ENCODE measurements at regions not wholly inside any gene's neighbourhood (a gene's known extent, or its start where the extent isn't known, plus 50 kb on each side); places are given as distances from the start of the nearest gene placed in this dataset.

DNA sequence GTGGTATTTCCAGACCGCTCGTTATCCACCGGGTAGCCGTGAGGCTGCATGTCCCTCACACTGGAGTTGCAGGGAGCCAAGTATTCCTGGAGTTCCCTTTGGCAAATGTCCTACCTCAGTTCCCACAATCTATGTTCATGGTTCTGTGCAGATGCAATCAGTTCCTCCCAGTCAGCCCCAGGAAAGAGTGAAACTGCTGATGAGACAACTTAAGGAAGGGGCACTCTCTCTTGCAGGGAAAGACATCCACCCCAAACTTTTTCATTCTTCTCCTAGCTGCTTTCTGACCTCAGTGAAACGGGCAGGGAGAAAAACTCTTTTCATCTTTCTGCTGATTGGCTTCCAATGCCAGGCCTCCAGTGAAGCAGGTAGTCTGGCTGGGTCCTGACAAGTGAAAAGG is 205.1 kb upstream of the TMEM45B start:
- no peak overlapping the region for H2AFZ ChIP-seq (ENCODE audit: control insufficient read depth, low read depth, low read length)
- DNase-seq (ENCODE audit: low read depth, low spot score) (no peak), FAIRE-seq (no peak), ATAC-seq (no peak)
- RAD21 ChIA-PET (ENCODE audit: unreplicated experiment): no interaction called here
- no peaks in the 10 kb centered on the region for H3K79me2 ChIP-seq (ENCODE audit: control insufficient read depth, insufficient read depth, low read length)
- no TSS peak for BruUV-seq (replicated peaks)
- TF ChIP-seq IKZF2 (IDR thresholded peaks at IDR 0.05) (no peak), ZNF24 (IDR thresholded peaks at IDR 0.05) (no peak), EED (IDR thresholded peaks at IDR 0.05; ENCODE audit: low read depth) (no peak), FOXK2 (IDR thresholded peaks at IDR 0.05) (no peak), PAX5 (IDR thresholded peaks at IDR 0.05; ENCODE audit: borderline replicate concordance, low read depth, low read length) (no peak), FOXM1 (IDR thresholded peaks at IDR 0.05; ENCODE audit: low read depth, low read length) (no peak), RAD51 (IDR thresholded peaks at IDR 0.05) (no peak), YBX1 (IDR thresholded peaks at IDR 0.05) (no peak), CHD4 (IDR thresholded peaks at IDR 0.05) (no peak)
- TF ChIP-seq, protein P1, sequence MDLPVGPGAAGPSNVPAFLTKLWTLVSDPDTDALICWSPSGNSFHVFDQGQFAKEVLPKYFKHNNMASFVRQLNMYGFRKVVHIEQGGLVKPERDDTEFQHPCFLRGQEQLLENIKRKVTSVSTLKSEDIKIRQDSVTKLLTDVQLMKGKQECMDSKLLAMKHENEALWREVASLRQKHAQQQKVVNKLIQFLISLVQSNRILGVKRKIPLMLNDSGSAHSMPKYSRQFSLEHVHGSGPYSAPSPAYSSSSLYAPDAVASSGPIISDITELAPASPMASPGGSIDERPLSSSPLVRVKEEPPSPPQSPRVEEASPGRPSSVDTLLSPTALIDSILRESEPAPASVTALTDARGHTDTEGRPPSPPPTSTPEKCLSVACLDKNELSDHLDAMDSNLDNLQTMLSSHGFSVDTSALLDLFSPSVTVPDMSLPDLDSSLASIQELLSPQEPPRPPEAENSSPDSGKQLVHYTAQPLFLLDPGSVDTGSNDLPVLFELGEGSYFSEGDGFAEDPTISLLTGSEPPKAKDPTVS (IDR thresholded peaks at IDR 0.05; ENCODE audit: low read depth, low read length): no peak
- TF ChIP-seq, protein P2, sequence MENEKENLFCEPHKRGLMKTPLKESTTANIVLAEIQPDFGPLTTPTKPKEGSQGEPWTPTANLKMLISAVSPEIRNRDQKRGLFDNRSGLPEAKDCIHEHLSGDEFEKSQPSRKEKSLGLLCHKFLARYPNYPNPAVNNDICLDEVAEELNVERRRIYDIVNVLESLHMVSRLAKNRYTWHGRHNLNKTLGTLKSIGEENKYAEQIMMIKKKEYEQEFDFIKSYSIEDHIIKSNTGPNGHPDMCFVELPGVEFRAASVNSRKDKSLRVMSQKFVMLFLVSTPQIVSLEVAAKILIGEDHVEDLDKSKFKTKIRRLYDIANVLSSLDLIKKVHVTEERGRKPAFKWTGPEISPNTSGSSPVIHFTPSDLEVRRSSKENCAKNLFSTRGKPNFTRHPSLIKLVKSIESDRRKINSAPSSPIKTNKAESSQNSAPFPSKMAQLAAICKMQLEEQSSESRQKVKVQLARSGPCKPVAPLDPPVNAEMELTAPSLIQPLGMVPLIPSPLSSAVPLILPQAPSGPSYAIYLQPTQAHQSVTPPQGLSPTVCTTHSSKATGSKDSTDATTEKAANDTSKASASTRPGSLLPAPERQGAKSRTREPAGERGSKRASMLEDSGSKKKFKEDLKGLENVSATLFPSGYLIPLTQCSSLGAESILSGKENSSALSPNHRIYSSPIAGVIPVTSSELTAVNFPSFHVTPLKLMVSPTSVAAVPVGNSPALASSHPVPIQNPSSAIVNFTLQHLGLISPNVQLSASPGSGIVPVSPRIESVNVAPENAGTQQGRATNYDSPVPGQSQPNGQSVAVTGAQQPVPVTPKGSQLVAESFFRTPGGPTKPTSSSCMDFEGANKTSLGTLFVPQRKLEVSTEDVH (IDR thresholded peaks at IDR 0.05; ENCODE audit: low read depth, partially characterized antibody): no peak
- TF ChIP-seq, protein P3, sequence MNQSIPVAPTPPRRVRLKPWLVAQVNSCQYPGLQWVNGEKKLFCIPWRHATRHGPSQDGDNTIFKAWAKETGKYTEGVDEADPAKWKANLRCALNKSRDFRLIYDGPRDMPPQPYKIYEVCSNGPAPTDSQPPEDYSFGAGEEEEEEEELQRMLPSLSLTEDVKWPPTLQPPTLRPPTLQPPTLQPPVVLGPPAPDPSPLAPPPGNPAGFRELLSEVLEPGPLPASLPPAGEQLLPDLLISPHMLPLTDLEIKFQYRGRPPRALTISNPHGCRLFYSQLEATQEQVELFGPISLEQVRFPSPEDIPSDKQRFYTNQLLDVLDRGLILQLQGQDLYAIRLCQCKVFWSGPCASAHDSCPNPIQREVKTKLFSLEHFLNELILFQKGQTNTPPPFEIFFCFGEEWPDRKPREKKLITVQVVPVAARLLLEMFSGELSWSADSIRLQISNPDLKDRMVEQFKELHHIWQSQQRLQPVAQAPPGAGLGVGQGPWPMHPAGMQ (IDR thresholded peaks at IDR 0.05; ENCODE audit: borderline replicate concordance): no peak
- TF ChIP-seq, protein P4, sequence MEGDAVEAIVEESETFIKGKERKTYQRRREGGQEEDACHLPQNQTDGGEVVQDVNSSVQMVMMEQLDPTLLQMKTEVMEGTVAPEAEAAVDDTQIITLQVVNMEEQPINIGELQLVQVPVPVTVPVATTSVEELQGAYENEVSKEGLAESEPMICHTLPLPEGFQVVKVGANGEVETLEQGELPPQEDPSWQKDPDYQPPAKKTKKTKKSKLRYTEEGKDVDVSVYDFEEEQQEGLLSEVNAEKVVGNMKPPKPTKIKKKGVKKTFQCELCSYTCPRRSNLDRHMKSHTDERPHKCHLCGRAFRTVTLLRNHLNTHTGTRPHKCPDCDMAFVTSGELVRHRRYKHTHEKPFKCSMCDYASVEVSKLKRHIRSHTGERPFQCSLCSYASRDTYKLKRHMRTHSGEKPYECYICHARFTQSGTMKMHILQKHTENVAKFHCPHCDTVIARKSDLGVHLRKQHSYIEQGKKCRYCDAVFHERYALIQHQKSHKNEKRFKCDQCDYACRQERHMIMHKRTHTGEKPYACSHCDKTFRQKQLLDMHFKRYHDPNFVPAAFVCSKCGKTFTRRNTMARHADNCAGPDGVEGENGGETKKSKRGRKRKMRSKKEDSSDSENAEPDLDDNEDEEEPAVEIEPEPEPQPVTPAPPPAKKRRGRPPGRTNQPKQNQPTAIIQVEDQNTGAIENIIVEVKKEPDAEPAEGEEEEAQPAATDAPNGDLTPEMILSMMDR (IDR thresholded peaks at IDR 0.05 in 2 of 3, conservative IDR thresholded peaks at IDR 0.05 in 1 of 3; ENCODE audit: control insufficient read depth in 2 of 3, extremely low read depth in 1 of 3, insufficient read depth in 1 of 3, low read depth in 3 of 3, low read length in 3 of 3): no peak
- TF ChIP-seq, protein P5, sequence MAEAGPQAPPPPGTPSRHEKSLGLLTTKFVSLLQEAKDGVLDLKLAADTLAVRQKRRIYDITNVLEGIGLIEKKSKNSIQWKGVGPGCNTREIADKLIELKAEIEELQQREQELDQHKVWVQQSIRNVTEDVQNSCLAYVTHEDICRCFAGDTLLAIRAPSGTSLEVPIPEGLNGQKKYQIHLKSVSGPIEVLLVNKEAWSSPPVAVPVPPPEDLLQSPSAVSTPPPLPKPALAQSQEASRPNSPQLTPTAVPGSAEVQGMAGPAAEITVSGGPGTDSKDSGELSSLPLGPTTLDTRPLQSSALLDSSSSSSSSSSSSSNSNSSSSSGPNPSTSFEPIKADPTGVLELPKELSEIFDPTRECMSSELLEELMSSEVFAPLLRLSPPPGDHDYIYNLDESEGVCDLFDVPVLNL (IDR thresholded peaks at IDR 0.05; ENCODE audit: low read depth, low read length): no peak
- no peaks in the 10 kb centered on the region for H3K4me1 ChIP-seq (ENCODE audit: control insufficient read depth, insufficient read depth, low read length)
- no peak overlapping the region for H3K4me2 ChIP-seq (ENCODE audit: control insufficient read depth, insufficient read depth)
- H3K4me3 ChIP-seq: no peak overlapping the region
- H3K27me3 ChIP-seq (replicated peaks in 1 of 2; ENCODE audit: control insufficient read depth in 2 of 2, insufficient read depth in 2 of 2, low read length in 1 of 2): no peaks in the 10 kb centered on the region; a peak in 1 of 4 replicates
- CTCF ChIA-PET: no interaction called here
- no peaks in the 10 kb centered on the region for H4K20me1 ChIP-seq (ENCODE audit: control insufficient read depth, insufficient read depth)
- in situ Hi-C loops (cut with MboI) (no loop called here), intact Hi-C loops (cut with micrococcal nuclease; ENCODE audit: unreplicated experiment) (no loop called here)
- no peak overlapping the region for H3K9ac ChIP-seq (ENCODE audit: control insufficient read depth, insufficient read depth, low read length)
- H3K36me3 ChIP-seq (ENCODE audit: control insufficient read depth in 2 of 2, insufficient read depth in 2 of 2, low read length in 1 of 2): no peaks in the 10 kb centered on the region
- WGBS (ENCODE audit: insufficient coverage, insufficient replicate concordance, low lambda C conversion rate, missing lambda C conversion rate): 61% methylated on average over 5 of the region's 5 CpGs
- SMC1A ChIA-PET (ENCODE audit: uncharacterized antibody, unreplicated experiment): no interaction called here
- H3K9me3 ChIP-seq (replicated peaks; ENCODE audit: control insufficient read depth, insufficient read depth, low read length): no peaks in the 10 kb centered on the region
- H3K27ac ChIP-seq (ENCODE audit: control insufficient read depth, insufficient read depth): no peak overlapping the region
- POLR2A ChIA-PET: no interaction called here
